ENCODE measurements at regions not wholly inside any gene's neighbourhood (a gene's known extent, or its start where the extent isn't known, plus 50 kb on each side); places are given as distances from the start of the nearest gene placed in this dataset.
A peak's percentile ranks its signal among the peaks of the same experiment; 100 is the strongest.
"Not testable (repeated sequence)": the region's sequence is repeated elsewhere in the genome, so short reads cannot be mapped to it uniquely, and the experiment has no call there.

GRCh38 chr11:28976012-28976800 is 868.0 kb downstream of the METTL15 start:
- DNase-seq (ENCODE audit: low spot score) = no peak

- DNase-seq (ENCODE audit: low spot score) = no peak
These were observed 861.6 kb downstream of the METTL15 start for GRCh38 chr11:28969832-28970231.

GRCh38 chr11:28966951-28967350 is 858.8 kb downstream of the METTL15 start:
- DNase-seq (ENCODE audit: low spot score) = no peak

GRCh38 chr11:28965819-28966218 is 857.6 kb downstream of the METTL15 start:
- no peak for DNase-seq (ENCODE audit: low spot score)

GRCh38 chr11:28964811-28965210 is 856.6 kb downstream of the METTL15 start:
- no peak for DNase-seq (ENCODE audit: low spot score)

- DNase-seq (ENCODE audit: low spot score) = no peak
These were observed 855.0 kb downstream of the METTL15 start for GRCh38 chr11:28963187-28963586.

- peak; percentile 12 for DNase-seq (ENCODE audit: low spot score)
These were observed 854.3 kb downstream of the METTL15 start for GRCh38 chr11:28962502-28962901.

GRCh38 chr11:28961726-28962125 is 853.5 kb downstream of the METTL15 start:
- no peak for DNase-seq (ENCODE audit: low spot score)

GRCh38 chr11:28956446-28956845 is 848.3 kb downstream of the METTL15 start:
- DNase-seq (ENCODE audit: low spot score) = no peak

GRCh38 chr11:28951191-28951590 is 843.0 kb downstream of the METTL15 start:
- no peak for DNase-seq (ENCODE audit: low spot score)

- no peak for DNase-seq (ENCODE audit: low spot score)
These were observed 831.2 kb downstream of the METTL15 start for GRCh38 chr11:28939381-28939780.

- no peak for DNase-seq (ENCODE audit: low spot score)
These were observed 829.9 kb downstream of the METTL15 start for GRCh38 chr11:28938091-28938490.

- no peak for DNase-seq (ENCODE audit: low spot score)
These were observed 824.8 kb downstream of the METTL15 start for GRCh38 chr11:28932940-28933339.

- no peak for DNase-seq (ENCODE audit: low spot score)
These were observed 815.8 kb downstream of the METTL15 start for GRCh38 chr11:28924004-28924403.

GRCh38 chr11:28922386-28922981 is 814.3 kb downstream of the METTL15 start:
- no peak for DNase-seq (ENCODE audit: low spot score)

- no peak for DNase-seq (ENCODE audit: low spot score)
These were observed 811.0 kb downstream of the METTL15 start for GRCh38 chr11:28919194-28919593.

GRCh38 chr11:28913883-28914282 is 805.7 kb downstream of the METTL15 start:
- DNase-seq (ENCODE audit: low spot score) = no peak

GRCh38 chr11:28911829-28912228 is 803.6 kb downstream of the METTL15 start:
- DNase-seq (ENCODE audit: low spot score) = no peak

GRCh38 chr11:28910926-28911325 is 802.7 kb downstream of the METTL15 start:
- DNase-seq (ENCODE audit: low spot score) = no peak

- no peak for DNase-seq (ENCODE audit: low spot score)
These were observed 795.5 kb downstream of the METTL15 start for GRCh38 chr11:28903716-28904115.

- no peak for DNase-seq (ENCODE audit: low spot score)
These were observed 792.2 kb downstream of the METTL15 start for GRCh38 chr11:28900427-28900826.

- no peak for DNase-seq (ENCODE audit: low spot score)
These were observed 791.5 kb downstream of the METTL15 start for GRCh38 chr11:28899706-28900105.

GRCh38 chr11:28890601-28891040 is 782.4 kb downstream of the METTL15 start:
- DNase-seq (ENCODE audit: low spot score) = not testable (repeated sequence)

GRCh38 chr11:28887681-28888080 is 779.5 kb downstream of the METTL15 start:
- no peak for DNase-seq (ENCODE audit: low spot score)

Measured in SW480 (cell line).